NCI-H128 (cell line): ENCODE measurements at regions not wholly inside any gene's neighbourhood (a gene's known extent, or its start where the extent isn't known, plus 50 kb on each side); places are given as distances from the start of the nearest gene placed in this dataset.

Experiments used
- DNase-seq: peaks from one replicate; lab custom pipeline; 2025; ENCODE audit not compliant: unreplicated experiment; lab: John Stamatoyannopoulos, UW

- DNase-seq, result no peak
Measured at GRCh38 chr3:2041931-2042330, 56.7 kb upstream of the CNTN4 start.
